ENCODE measurements at regions not wholly inside any gene's neighbourhood (a gene's known extent, or its start where the extent isn't known, plus 50 kb on each side); places are given as distances from the start of the nearest gene placed in this dataset.

DNA sequence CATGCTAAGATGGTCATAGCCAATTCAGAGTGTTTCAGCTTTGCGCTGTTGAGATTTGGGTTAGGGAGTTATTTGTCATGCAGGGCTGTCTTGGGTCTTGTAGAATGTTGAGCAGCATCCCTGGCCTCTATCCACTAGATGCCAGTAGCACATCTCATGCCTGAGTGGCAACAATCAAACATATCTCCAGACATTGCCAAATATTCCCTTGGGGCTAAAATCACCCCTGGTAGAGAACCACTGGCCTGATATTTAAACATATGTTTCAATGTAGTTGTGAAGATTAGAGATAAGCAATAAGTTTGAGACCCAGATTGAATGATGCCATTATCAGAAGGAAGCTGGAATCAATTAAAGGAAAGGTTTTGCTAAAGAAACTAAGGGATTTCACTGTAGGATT is 463.3 kb downstream of the DOK5 start:
- TF ChIP-seq CTCF (IDR thresholded peaks at IDR 0.05; ENCODE audit: low read depth, low read length) (no peak), POLR2A (IDR thresholded peaks at IDR 0.05; ENCODE audit: extremely low read depth, insufficient read length) (no peak)
